GM12891 (cell line): ENCODE measurements at regions not wholly inside any gene's neighbourhood (a gene's known extent, or its start where the extent isn't known, plus 50 kb on each side); places are given as distances from the start of the nearest gene placed in this dataset.

Source experiments
- POLR2A ChIP-seq: IDR thresholded peaks from 2 replicates; pipeline ENCODE4 v1.6.1; 2011; ENCODE audit warnings: low read depth, low read length, control low read depth
- POLR2AphosphoS5 ChIP-seq: IDR thresholded peaks from 2 replicates; pipeline ENCODE4 v1.6.1; 2011; ENCODE audit warnings: low read depth, low read length, control low read depth
- TAF1 ChIP-seq: IDR thresholded peaks from 2 replicates; pipeline ENCODE4 v1.6.1; 2011; ENCODE audit warnings: low read depth, low read length, control low read depth

DNA sequence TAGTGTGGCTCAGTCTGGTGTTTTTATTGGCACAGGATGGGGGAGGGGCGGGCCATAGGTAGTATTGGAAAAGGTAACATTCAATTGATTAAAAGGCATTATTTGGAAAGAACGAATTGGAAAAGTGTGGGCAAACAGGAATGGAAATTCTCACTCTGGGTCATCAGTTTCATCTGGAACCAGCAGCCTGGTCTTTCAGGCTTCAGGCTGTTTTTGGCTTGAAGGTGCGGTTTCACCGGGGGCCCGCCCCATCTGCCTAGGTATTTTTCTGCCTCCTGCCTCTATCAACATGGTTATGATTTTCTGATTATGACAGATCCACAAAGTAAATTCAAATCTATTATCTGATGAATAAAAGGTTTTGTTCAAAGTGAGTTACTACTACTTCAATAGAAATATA, 59.5 kb upstream of the CD28 start:
- TF ChIP-seq POLR2A, result no peak
- no peak for TF ChIP-seq TAF1
- no peak for TF ChIP-seq POLR2AphosphoS5
